Stimulated activated memory B cell treated with anti-CD40 and anti-IgM and Interleukin-4, amounts not matched to agents 10 μg/mL and 1 μg/mL and 100 μg/mL, for 72 hours (primary cell): ENCODE measurements at regions not wholly inside any gene's neighbourhood (a gene's known extent, or its start where the extent isn't known, plus 50 kb on each side); places are given as distances from the start of the nearest gene placed in this dataset.

Experiments used
- ATAC-seq: fragments of 150-1000 bp; cut with Tn5 transposase; 2 replicates; pipeline ENCODE4 v1.10.0; 2021
- H3K27ac Mint-ChIP-seq: one replicate; pipeline ENCODE4 v1.8.0; 2022; ENCODE audit warnings: mild to moderate bottlenecking, mixed read lengths
- H3K27me3 Mint-ChIP-seq: one replicate; pipeline ENCODE4 v1.8.0; 2022; ENCODE audit warnings: mixed read lengths
- H3K36me3 Mint-ChIP-seq: one replicate; pipeline ENCODE4 v1.8.0; 2022; ENCODE audit warnings: mixed read lengths
- H3K4me1 Mint-ChIP-seq: one replicate; pipeline ENCODE4 v1.8.0; 2022; ENCODE audit warnings: mixed read lengths
- H3K4me3 Mint-ChIP-seq: one replicate; pipeline ENCODE4 v1.8.0; 2022; ENCODE audit warnings: mild to moderate bottlenecking, moderate library complexity, mixed read lengths
- H3K9me3 Mint-ChIP-seq: one replicate; pipeline ENCODE4 v1.8.0; 2022; ENCODE audit warnings: mixed read lengths

- Mint-ChIP-seq H3K4me1 (no peaks in the 10 kb centered on the region), H3K27me3 (peaks cover 16% of the 10 kb centered on the region), H3K27ac (no peak overlapping the region), H3K9me3 (peaks cover 7% of the 10 kb centered on the region), H3K4me3 (no peak overlapping the region), H3K36me3 (no peaks in the 10 kb centered on the region)
- ATAC-seq: no peak
Observed at GRCh38 chr17:12505866-12506265, 159.8 kb upstream of the MYOCD start.

GRCh38 chr17:12507026-12507595, 158.6 kb upstream of the MYOCD start:
- ATAC-seq: no peak
- Mint-ChIP-seq H3K4me1 (no peaks in the 10 kb centered on the region), H3K4me3 (no peak overlapping the region), H3K36me3 (no peaks in the 10 kb centered on the region), H3K27me3 (peaks cover 12% of the 10 kb centered on the region), H3K9me3 (peaks cover 7% of the 10 kb centered on the region), H3K27ac (no peak overlapping the region)

GRCh38 chr17:12509801-12510200, 155.9 kb upstream of the MYOCD start:
- H3K36me3 Mint-ChIP-seq: no peaks in the 10 kb centered on the region
- no peaks in the 10 kb centered on the region for H3K4me1 Mint-ChIP-seq
- peaks cover 2% of the 10 kb centered on the region for H3K9me3 Mint-ChIP-seq
- no peaks in the 10 kb centered on the region for H3K27me3 Mint-ChIP-seq
- ATAC-seq: no peak
- no peak overlapping the region for H3K27ac Mint-ChIP-seq
- no peak overlapping the region for H3K4me3 Mint-ChIP-seq

- Mint-ChIP-seq H3K4me3 (no peak overlapping the region), H3K9me3 (peaks cover 2% of the 10 kb centered on the region), H3K36me3 (no peaks in the 10 kb centered on the region), H3K4me1 (no peaks in the 10 kb centered on the region), H3K27ac (no peak overlapping the region), H3K27me3 (no peaks in the 10 kb centered on the region)
- ATAC-seq: no peak
Observed at GRCh38 chr17:12510535-12510934, 155.2 kb upstream of the MYOCD start.

GRCh38 chr17:12512694-12513355, 152.9 kb upstream of the MYOCD start:
- Mint-ChIP-seq H3K4me1 (no peaks in the 10 kb centered on the region), H3K36me3 (no peaks in the 10 kb centered on the region), H3K27me3 (no peaks in the 10 kb centered on the region), H3K27ac (no peak overlapping the region), H3K9me3 (peaks cover 2% of the 10 kb centered on the region), H3K4me3 (no peak overlapping the region)
- ATAC-seq: no peak

- Mint-ChIP-seq H3K27ac (no peak overlapping the region), H3K4me3 (no peak overlapping the region), H3K4me1 (no peaks in the 10 kb centered on the region), H3K9me3 (no peaks in the 10 kb centered on the region), H3K27me3 (no peaks in the 10 kb centered on the region), H3K36me3 (no peaks in the 10 kb centered on the region)
- ATAC-seq: no peak
Observed at GRCh38 chr17:12514596-12514995, 151.1 kb upstream of the MYOCD start.

GRCh38 chr17:12519956-12520594, 145.6 kb upstream of the MYOCD start:
- no peaks in the 10 kb centered on the region for H3K36me3 Mint-ChIP-seq
- no peak for ATAC-seq
- H3K4me3 Mint-ChIP-seq: no peak overlapping the region
- peaks cover 6% of the 10 kb centered on the region for H3K27me3 Mint-ChIP-seq
- no peaks in the 10 kb centered on the region for H3K9me3 Mint-ChIP-seq
- no peak overlapping the region for H3K27ac Mint-ChIP-seq
- no peaks in the 10 kb centered on the region for H3K4me1 Mint-ChIP-seq

- Mint-ChIP-seq H3K9me3 (no peaks in the 10 kb centered on the region), H3K27me3 (peaks cover 6% of the 10 kb centered on the region), H3K4me3 (no peak overlapping the region)
Observed at GRCh38 chr17:12521416-12521815, 144.3 kb upstream of the MYOCD start.

GRCh38 chr17:12522336-12522735, 143.4 kb upstream of the MYOCD start:
- no peak overlapping the region for H3K27ac Mint-ChIP-seq
- ATAC-seq: no peak
- no peaks in the 10 kb centered on the region for H3K4me1 Mint-ChIP-seq

More at GRCh38 chr17:12521416-12521815, 144.3 kb upstream of the MYOCD start:
- no peak for ATAC-seq
- Mint-ChIP-seq H3K36me3 (no peaks in the 10 kb centered on the region), H3K27ac (no peak overlapping the region), H3K4me1 (no peaks in the 10 kb centered on the region)

GRCh38 chr17:12522743-12523183, 142.9 kb upstream of the MYOCD start:
- no peak overlapping the region for H3K27ac Mint-ChIP-seq
- no peak for ATAC-seq
- no peak overlapping the region for H3K4me3 Mint-ChIP-seq
- H3K4me1 Mint-ChIP-seq: no peaks in the 10 kb centered on the region
- H3K27me3 Mint-ChIP-seq: peaks cover 6% of the 10 kb centered on the region
- no peaks in the 10 kb centered on the region for H3K9me3 Mint-ChIP-seq
- no peaks in the 10 kb centered on the region for H3K36me3 Mint-ChIP-seq

More at GRCh38 chr17:12522336-12522735, 143.4 kb upstream of the MYOCD start:
- peaks cover 6% of the 10 kb centered on the region for H3K27me3 Mint-ChIP-seq
- no peak overlapping the region for H3K4me3 Mint-ChIP-seq
- no peaks in the 10 kb centered on the region for H3K36me3 Mint-ChIP-seq
- no peaks in the 10 kb centered on the region for H3K9me3 Mint-ChIP-seq

GRCh38 chr17:12523244-12523643, 142.4 kb upstream of the MYOCD start:
- ATAC-seq: no peak
- H3K36me3 Mint-ChIP-seq: no peaks in the 10 kb centered on the region
- no peaks in the 10 kb centered on the region for H3K9me3 Mint-ChIP-seq
- H3K27ac Mint-ChIP-seq: no peak overlapping the region
- no peaks in the 10 kb centered on the region for H3K4me1 Mint-ChIP-seq
- H3K27me3 Mint-ChIP-seq: peaks cover 6% of the 10 kb centered on the region
- H3K4me3 Mint-ChIP-seq: no peak overlapping the region

- ATAC-seq: no peak
- Mint-ChIP-seq H3K27me3 (peaks cover 10% of the 10 kb centered on the region), H3K36me3 (no peaks in the 10 kb centered on the region), H3K9me3 (no peaks in the 10 kb centered on the region), H3K27ac (no peak overlapping the region), H3K4me1 (no peaks in the 10 kb centered on the region), H3K4me3 (no peak overlapping the region)
Observed at GRCh38 chr17:12528036-12528435, 137.7 kb upstream of the MYOCD start.

- Mint-ChIP-seq H3K9me3 (no peaks in the 10 kb centered on the region), H3K27me3 (peaks cover 15% of the 10 kb centered on the region), H3K4me3 (no peak overlapping the region), H3K36me3 (no peaks in the 10 kb centered on the region), H3K4me1 (no peaks in the 10 kb centered on the region), H3K27ac (no peak overlapping the region)
- ATAC-seq: no peak
Observed at GRCh38 chr17:12530161-12530560, 135.5 kb upstream of the MYOCD start.

- ATAC-seq: no peak
- no peaks in the 10 kb centered on the region for H3K9me3 Mint-ChIP-seq
- no peak overlapping the region for H3K27ac Mint-ChIP-seq
- peaks cover 15% of the 10 kb centered on the region for H3K27me3 Mint-ChIP-seq
- no peaks in the 10 kb centered on the region for H3K36me3 Mint-ChIP-seq
- H3K4me1 Mint-ChIP-seq: no peaks in the 10 kb centered on the region
- no peak overlapping the region for H3K4me3 Mint-ChIP-seq
Observed at GRCh38 chr17:12536021-12536420, 129.7 kb upstream of the MYOCD start.

- Mint-ChIP-seq H3K36me3 (no peaks in the 10 kb centered on the region), H3K4me3 (no peak overlapping the region), H3K27ac (no peak overlapping the region), H3K4me1 (no peaks in the 10 kb centered on the region), H3K9me3 (no peaks in the 10 kb centered on the region), H3K27me3 (peaks cover 15% of the 10 kb centered on the region)
- no peak for ATAC-seq
Observed at GRCh38 chr17:12536472-12536871, 129.2 kb upstream of the MYOCD start.

- no peak overlapping the region for H3K27ac Mint-ChIP-seq
- peaks cover 13% of the 10 kb centered on the region for H3K27me3 Mint-ChIP-seq
- no peaks in the 10 kb centered on the region for H3K9me3 Mint-ChIP-seq
- no peak for ATAC-seq
- no peaks in the 10 kb centered on the region for H3K4me1 Mint-ChIP-seq
- H3K4me3 Mint-ChIP-seq: no peak overlapping the region
- H3K36me3 Mint-ChIP-seq: no peaks in the 10 kb centered on the region
Observed at GRCh38 chr17:12537436-12537835, 128.3 kb upstream of the MYOCD start.
